ENCODE measurements at regions not wholly inside any gene's neighbourhood (a gene's known extent, or its start where the extent isn't known, plus 50 kb on each side); places are given as distances from the start of the nearest gene placed in this dataset.

DNA sequence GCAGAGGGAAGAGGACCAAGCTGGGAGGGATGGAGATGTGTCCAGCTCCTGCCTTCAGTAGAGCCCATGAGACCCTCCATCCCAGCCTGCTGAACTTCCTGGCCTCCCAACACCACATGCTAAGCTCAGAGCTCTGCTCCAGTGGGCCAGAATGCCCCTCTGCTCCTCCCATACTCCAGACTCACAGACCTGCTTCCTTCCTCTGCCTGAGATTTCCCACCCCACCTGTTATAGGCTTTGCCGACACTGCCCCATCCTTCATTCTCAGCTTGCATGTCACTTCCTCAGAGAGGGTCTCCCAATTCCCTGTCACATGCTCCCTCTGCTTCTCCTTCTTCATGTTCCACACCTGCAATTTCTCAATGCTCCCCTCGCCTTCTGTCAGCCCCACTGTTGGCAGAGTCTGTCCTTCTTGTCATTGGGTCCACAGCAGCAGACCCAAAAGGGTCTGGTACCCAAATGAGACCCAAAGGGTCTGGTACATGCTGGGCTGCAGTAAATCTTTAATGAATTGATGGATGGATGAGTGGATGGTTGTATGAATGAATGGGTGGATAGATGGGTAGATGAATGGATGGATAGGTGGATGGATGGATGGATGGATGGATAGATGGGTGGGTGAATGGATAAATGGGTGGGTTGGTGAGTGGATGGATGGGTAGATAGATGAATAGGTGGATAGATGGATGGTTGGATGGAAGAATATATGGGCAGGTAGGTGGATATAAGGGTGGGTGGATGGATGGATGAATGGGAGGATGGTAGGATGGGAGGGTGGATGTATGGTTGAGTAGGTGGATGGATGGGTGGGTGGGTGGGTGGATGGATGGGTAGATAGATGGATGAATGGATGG is 105.3 kb upstream of the FGF3 start:
- no peak overlapping the region for H4K5ac ChIP-seq (ENCODE audit: insufficient read length, low read depth, low read length)
- H3K27ac ChIP-seq (ENCODE audit: insufficient read length, low read depth, low read length) = no peak overlapping the region
- H3K79me1 ChIP-seq (ENCODE audit: insufficient read depth, low read depth, low read length, poor library complexity, severe bottlenecking) = no peaks in the 10 kb centered on the region
- no peaks in the 10 kb centered on the region; the same call in 1 of the 2 replicates for H3K27me3 ChIP-seq (ENCODE audit: insufficient read depth, low read length)
- TF ChIP-seq, protein P1, sequence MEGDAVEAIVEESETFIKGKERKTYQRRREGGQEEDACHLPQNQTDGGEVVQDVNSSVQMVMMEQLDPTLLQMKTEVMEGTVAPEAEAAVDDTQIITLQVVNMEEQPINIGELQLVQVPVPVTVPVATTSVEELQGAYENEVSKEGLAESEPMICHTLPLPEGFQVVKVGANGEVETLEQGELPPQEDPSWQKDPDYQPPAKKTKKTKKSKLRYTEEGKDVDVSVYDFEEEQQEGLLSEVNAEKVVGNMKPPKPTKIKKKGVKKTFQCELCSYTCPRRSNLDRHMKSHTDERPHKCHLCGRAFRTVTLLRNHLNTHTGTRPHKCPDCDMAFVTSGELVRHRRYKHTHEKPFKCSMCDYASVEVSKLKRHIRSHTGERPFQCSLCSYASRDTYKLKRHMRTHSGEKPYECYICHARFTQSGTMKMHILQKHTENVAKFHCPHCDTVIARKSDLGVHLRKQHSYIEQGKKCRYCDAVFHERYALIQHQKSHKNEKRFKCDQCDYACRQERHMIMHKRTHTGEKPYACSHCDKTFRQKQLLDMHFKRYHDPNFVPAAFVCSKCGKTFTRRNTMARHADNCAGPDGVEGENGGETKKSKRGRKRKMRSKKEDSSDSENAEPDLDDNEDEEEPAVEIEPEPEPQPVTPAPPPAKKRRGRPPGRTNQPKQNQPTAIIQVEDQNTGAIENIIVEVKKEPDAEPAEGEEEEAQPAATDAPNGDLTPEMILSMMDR (conservative IDR thresholded peaks at IDR 0.05) = no peak
- no peak overlapping the region for H2BK120ac ChIP-seq (ENCODE audit: low read depth, low read length, poor library complexity, severe bottlenecking)
- H3T11ph ChIP-seq (ENCODE audit: low read length) = no peak overlapping the region
- no peak overlapping the region for H2BK20ac ChIP-seq (ENCODE audit: low read depth, low read length, poor library complexity, severe bottlenecking)
- H3K18ac ChIP-seq (ENCODE audit: insufficient read length, low read depth, low read length) = no peak overlapping the region
- H3K9ac ChIP-seq (ENCODE audit: extremely low read depth, insufficient read length, low read length) = no peak overlapping the region
- H2BK12ac ChIP-seq (ENCODE audit: insufficient read length, low read depth, low read length) = no peak overlapping the region
- H3K4me1 ChIP-seq (ENCODE audit: insufficient read depth, low read length) = no peaks in the 10 kb centered on the region
- no peak overlapping the region for H3K27ac Mint-ChIP-seq
- no peak overlapping the region for H3K56ac ChIP-seq (ENCODE audit: insufficient read length, low read depth, low read length)
- no peak overlapping the region; the same call in 1 of the 2 replicates for H3K14ac ChIP-seq (ENCODE audit: insufficient read depth, low read length)
- no CpG with 5 or more reads among the region's 2 CpGs for WGBS (ENCODE audit: extremely low coverage, insufficient read length, low lambda C conversion rate)
- DNase-seq = no peak
- no peaks in the 10 kb centered on the region for H3K23me2 ChIP-seq (ENCODE audit: insufficient read length, low read depth, low read length, poor library complexity, severe bottlenecking)
- no peak overlapping the region for H2AK5ac ChIP-seq (ENCODE audit: insufficient read length, low read length)
- no peak overlapping the region for H4K8ac ChIP-seq (replicated peaks; ENCODE audit: insufficient read length, low read depth, low read length)
- H2AFZ ChIP-seq (ENCODE audit: low read length) = no peak overlapping the region
- H3K79me2 ChIP-seq (ENCODE audit: insufficient read depth, low read length) = no peaks in the 10 kb centered on the region
- no peaks in the 10 kb centered on the region for H3K9me3 Mint-ChIP-seq
- H3K4me3 Mint-ChIP-seq = no peak overlapping the region
- no peaks in the 10 kb centered on the region for H3K9me3 ChIP-seq (ENCODE audit: control insufficient read depth, low read depth, low read length)
- no peaks in the 10 kb centered on the region for H4K20me1 ChIP-seq (ENCODE audit: control insufficient read depth, insufficient read depth, insufficient read length)
- no peak overlapping the region for H4K91ac ChIP-seq (ENCODE audit: insufficient read length, low read depth, low read length)
- no peak overlapping the region for H3K23ac ChIP-seq (ENCODE audit: insufficient read length, low read depth, low read length)
- H3K36me3 Mint-ChIP-seq (ENCODE audit: insufficient read depth in 1 of 3, low read depth in 3 of 3) = no peaks in the 10 kb centered on the region; a peak in 1 of 7 replicates
- no peak overlapping the region for H2BK5ac ChIP-seq (ENCODE audit: insufficient read length, low read length)
- H3K4me1 Mint-ChIP-seq = peaks cover 0 to 11% of the 10 kb centered on the region in 2 experiments; a peak in 2 of 4 replicates
- H3K4me2 ChIP-seq (ENCODE audit: insufficient read depth, insufficient read length, low read length) = no peak overlapping the region
- peaks cover 67% of the 10 kb centered on the region for H3K27me3 Mint-ChIP-seq (ENCODE audit: low read depth)
- H3K4ac ChIP-seq (ENCODE audit: low read depth, low read length) = no peak overlapping the region
- no peak overlapping the region for H2BK15ac ChIP-seq (ENCODE audit: low read depth, low read length)
